Caco-2 (cell line): ENCODE measurements at regions not wholly inside any gene's neighbourhood (a gene's known extent, or its start where the extent isn't known, plus 50 kb on each side); places are given as distances from the start of the nearest gene placed in this dataset.

Experiments used
- BruUV-seq: library from RNA; stranded (reverse); fragments of 400-500 nt; replicated peaks from 2 replicates; lab custom pipeline; 2021; lab: Mats Ljungman, UMichigan
- CTCF ChIA-PET: fragments of 300-600 bp; sonication (Branson Sonifier 250); formaldehyde crosslinking; loops from one replicate; lab custom pipeline; 2022; ENCODE audit warnings: antibody characterized with exemption; lab: Charles Lee
- POLR2A ChIA-PET: fragments of 300-600 bp; sonication (Branson Sonifier 250); formaldehyde crosslinking; loops from one replicate; lab custom pipeline; 2022; ENCODE audit warnings: antibody characterized with exemption; lab: Charles Lee
- DNase-seq, 2 experiments: peaks; one replicate each; pipeline versions ENCODE4 v3.0.0 to v3.0.0-alpha.2; 2020 to 2022
- H3K27me3 ChIP-seq: replicated peaks from 2 replicates; pipeline ENCODE4 v1.6.0; 2011; ENCODE audit warnings: low read length; ENCODE audit not compliant: control insufficient read depth, insufficient read depth
- H3K36me3 ChIP-seq: 2 replicates; pipeline ENCODE4 v1.5.1; 2011; ENCODE audit warnings: low read length; ENCODE audit not compliant: control insufficient read depth, insufficient read depth
- H3K4me1 ChIP-seq: fragments of 250-450 bp; sonication (Bioruptor Pico); 2 replicates; pipeline ENCODE4 v1.5.1; 2020; ENCODE audit warnings: mild to moderate bottlenecking
- H3K4me3 ChIP-seq: 2 replicates; pipeline ENCODE4 v1.5.1; 2011; ENCODE audit warnings: low read depth, mild to moderate bottlenecking, control low read depth, low read length
- H3K9me3 ChIP-seq: fragments of 250-450 bp; sonication (Bioruptor Pico); 2 replicates; pipeline ENCODE4 v1.5.1; 2020; ENCODE audit warnings: mild to moderate bottlenecking, moderate library complexity
- H3K27ac Mint-ChIP-seq: one replicate; pipeline ENCODE4 v1.8.0; 2022; ENCODE audit warnings: mixed read lengths; ENCODE audit not compliant: unreplicated experiment
- H3K27me3 Mint-ChIP-seq: one replicate; pipeline ENCODE4 v1.8.0; 2022; ENCODE audit warnings: mixed read lengths; ENCODE audit not compliant: insufficient read depth, unreplicated experiment
- H3K36me3 Mint-ChIP-seq: one replicate; pipeline ENCODE4 v1.8.0; 2022; ENCODE audit warnings: mild to moderate bottlenecking, mixed read lengths; ENCODE audit not compliant: insufficient read depth, unreplicated experiment
- H3K4me1 Mint-ChIP-seq: one replicate; pipeline ENCODE4 v1.8.0; 2022; ENCODE audit warnings: low read depth, mixed read lengths; ENCODE audit not compliant: unreplicated experiment
- H3K4me3 Mint-ChIP-seq: one replicate; pipeline ENCODE4 v1.8.0; 2022; ENCODE audit warnings: mild to moderate bottlenecking, moderate library complexity, mixed read lengths; ENCODE audit not compliant: unreplicated experiment
- H3K9me3 Mint-ChIP-seq: one replicate; pipeline ENCODE4 v1.8.0; 2022; ENCODE audit warnings: mixed read lengths; ENCODE audit not compliant: unreplicated experiment
- intact Hi-C: fragments of 100-400 bp; cut with micrococcal nuclease; formaldehyde crosslinking; loops from one replicate; pipeline ENCODE4 v1.10.0; 2022; ENCODE audit not compliant: unreplicated experiment
- TF ChIP-seq, protein P1 (sequence below), 2 experiments: fragments of 200-600 bp in 1 of 2; IDR thresholded peaks; 1 replicate in 1 of 2; 2 replicates in 1 of 2; pipeline versions ENCODE4 v1.5.1 to v1.8.0; 2011 to 2022; ENCODE audit warnings: antibody characterized with exemption in 1 of 2, control low read depth in 1 of 2, inconsistent platforms in 1 of 2, low read depth in 1 of 2, low read length in 1 of 2, mild to moderate bottlenecking in 1 of 2, moderate library complexity in 1 of 2; ENCODE audit not compliant: insufficient read depth in 1 of 2, severe bottlenecking in 1 of 2, unreplicated experiment in 1 of 2

- Mint-ChIP-seq H3K36me3 (no peaks in the 10 kb centered on the region), H3K27ac (no peak overlapping the region), H3K9me3 (no peaks in the 10 kb centered on the region), H3K4me3 (no peak overlapping the region), H3K27me3 (no peaks in the 10 kb centered on the region), H3K4me1 (no peaks in the 10 kb centered on the region)
- Histone ChIP-seq H3K4me3 (no peak overlapping the region), H3K27me3 (no peaks in the 10 kb centered on the region), H3K9me3 (no peaks in the 10 kb centered on the region), H3K36me3 (no peaks in the 10 kb centered on the region), H3K4me1 (no peaks in the 10 kb centered on the region)
- DNase-seq: no peak
- TF ChIP-seq, protein P1, sequence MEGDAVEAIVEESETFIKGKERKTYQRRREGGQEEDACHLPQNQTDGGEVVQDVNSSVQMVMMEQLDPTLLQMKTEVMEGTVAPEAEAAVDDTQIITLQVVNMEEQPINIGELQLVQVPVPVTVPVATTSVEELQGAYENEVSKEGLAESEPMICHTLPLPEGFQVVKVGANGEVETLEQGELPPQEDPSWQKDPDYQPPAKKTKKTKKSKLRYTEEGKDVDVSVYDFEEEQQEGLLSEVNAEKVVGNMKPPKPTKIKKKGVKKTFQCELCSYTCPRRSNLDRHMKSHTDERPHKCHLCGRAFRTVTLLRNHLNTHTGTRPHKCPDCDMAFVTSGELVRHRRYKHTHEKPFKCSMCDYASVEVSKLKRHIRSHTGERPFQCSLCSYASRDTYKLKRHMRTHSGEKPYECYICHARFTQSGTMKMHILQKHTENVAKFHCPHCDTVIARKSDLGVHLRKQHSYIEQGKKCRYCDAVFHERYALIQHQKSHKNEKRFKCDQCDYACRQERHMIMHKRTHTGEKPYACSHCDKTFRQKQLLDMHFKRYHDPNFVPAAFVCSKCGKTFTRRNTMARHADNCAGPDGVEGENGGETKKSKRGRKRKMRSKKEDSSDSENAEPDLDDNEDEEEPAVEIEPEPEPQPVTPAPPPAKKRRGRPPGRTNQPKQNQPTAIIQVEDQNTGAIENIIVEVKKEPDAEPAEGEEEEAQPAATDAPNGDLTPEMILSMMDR (IDR thresholded peaks at IDR 0.05; ENCODE audit: insufficient read depth in 1 of 2, low read depth in 1 of 2, low read length in 1 of 2, severe bottlenecking in 1 of 2, unreplicated experiment in 1 of 2): no peak
- ChIA-PET CTCF (no interaction called here), POLR2A (no interaction called here)
- no TSS peak for BruUV-seq
- intact Hi-C loops: no loop called here
Measured at GRCh38 chr6:71585472-71585871, 296.9 kb downstream of the OGFRL1 start.

- CTCF ChIA-PET: no interaction called here
- POLR2A ChIA-PET: no interaction called here
- DNase-seq: no peak
- Mint-ChIP-seq H3K4me1 (no peaks in the 10 kb centered on the region), H3K9me3 (no peaks in the 10 kb centered on the region), H3K27ac (no peak overlapping the region), H3K36me3 (no peaks in the 10 kb centered on the region), H3K27me3 (no peaks in the 10 kb centered on the region), H3K4me3 (no peak overlapping the region)
- intact Hi-C loops: no loop called here
- Histone ChIP-seq H3K4me3 (no peak overlapping the region), H3K9me3 (0 out of 2 replicates have a peak, but pooled peaks cover 4% of the 10 kb centered on the region), H3K36me3 (no peaks in the 10 kb centered on the region), H3K4me1 (no peaks in the 10 kb centered on the region), H3K27me3 (no peaks in the 10 kb centered on the region)
- TF ChIP-seq, protein P1 (IDR thresholded peaks at IDR 0.05; ENCODE audit: insufficient read depth in 1 of 2, low read depth in 1 of 2, low read length in 1 of 2, severe bottlenecking in 1 of 2, unreplicated experiment in 1 of 2): no peak
- BruUV-seq: no TSS peak
Measured at GRCh38 chr6:71588490-71588889, 297.9 kb upstream of the RIMS1 start.

DNA sequence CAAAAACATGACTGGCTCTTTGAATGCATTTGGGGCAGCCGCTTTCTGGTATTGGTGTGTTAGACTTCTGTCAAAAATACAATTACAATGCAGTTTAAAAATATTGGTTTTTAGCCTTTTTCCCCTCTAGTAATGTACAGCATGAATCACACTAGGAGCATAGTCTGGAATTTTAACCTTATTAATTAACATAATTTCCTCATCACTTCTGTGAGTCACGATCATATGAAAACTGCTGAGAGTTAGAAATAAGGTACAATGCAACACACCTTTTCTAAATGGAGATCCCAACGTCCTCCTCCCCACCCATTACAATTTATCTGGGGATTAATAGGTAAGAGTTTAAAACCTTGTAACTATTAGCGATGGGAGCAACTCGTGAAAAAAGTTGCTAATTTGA is 297.1 kb upstream of the RIMS1 start:
- TF ChIP-seq, protein P1 (IDR thresholded peaks at IDR 0.05; ENCODE audit: insufficient read depth in 1 of 2, low read depth in 1 of 2, low read length in 1 of 2, severe bottlenecking in 1 of 2, unreplicated experiment in 1 of 2): no peak

More for the DNA sequence above, 297.1 kb upstream of the RIMS1 start:
- ChIA-PET POLR2A (no interaction called here), CTCF (no interaction called here)
- Mint-ChIP-seq H3K9me3 (no peaks in the 10 kb centered on the region), H3K36me3 (no peaks in the 10 kb centered on the region), H3K27me3 (no peaks in the 10 kb centered on the region), H3K4me1 (no peaks in the 10 kb centered on the region), H3K4me3 (no peak overlapping the region), H3K27ac (no peak overlapping the region)
- no peak for DNase-seq
- Histone ChIP-seq H3K9me3 (0 out of 2 replicates have a peak, but pooled peaks cover 4% of the 10 kb centered on the region), H3K36me3 (no peaks in the 10 kb centered on the region), H3K27me3 (no peaks in the 10 kb centered on the region), H3K4me3 (no peak overlapping the region), H3K4me1 (no peaks in the 10 kb centered on the region)
- no TSS peak for BruUV-seq
- intact Hi-C loops: no loop called here
